ENCODE measurements at regions not wholly inside any gene's neighbourhood (a gene's known extent, or its start where the extent isn't known, plus 50 kb on each side); places are given as distances from the start of the nearest gene placed in this dataset.

- no peak for DNase-seq (ENCODE audit: low read depth)
Observed at GRCh38 chr9:86764221-86764624, 183.1 kb downstream of the GAS1 start.

GRCh38 chr9:86763791-86764190, 183.5 kb downstream of the GAS1 start:
- DNase-seq (ENCODE audit: low read depth): no peak

- no peak for DNase-seq (ENCODE audit: low read depth)
Observed at GRCh38 chr9:86757382-86757720, 190.0 kb downstream of the GAS1 start.

GRCh38 chr9:86756576-86757381, 190.5 kb downstream of the GAS1 start:
- DNase-seq (ENCODE audit: low read depth): no peak

GRCh38 chr9:86755561-86755941, 191.8 kb downstream of the GAS1 start:
- DNase-seq (ENCODE audit: low read depth): no peak

GRCh38 chr9:86754581-86755560, 192.4 kb downstream of the GAS1 start:
- DNase-seq (ENCODE audit: low read depth): no peak

GRCh38 chr9:86753836-86754235, 193.5 kb downstream of the GAS1 start:
- DNase-seq (ENCODE audit: low read depth): no peak

- no peak for DNase-seq (ENCODE audit: low read depth)
Observed at GRCh38 chr9:86752733-86753132, 194.6 kb downstream of the GAS1 start.

- no peak for DNase-seq (ENCODE audit: low read depth)
Observed at GRCh38 chr9:86751956-86752355, 195.3 kb downstream of the GAS1 start.

GRCh38 chr9:86751207-86751606, 196.1 kb downstream of the GAS1 start:
- DNase-seq (ENCODE audit: low read depth): no peak

GRCh38 chr9:86749894-86750255, 197.4 kb downstream of the GAS1 start:
- peak; percentile 68 for DNase-seq (ENCODE audit: low read depth)

- no peak for DNase-seq (ENCODE audit: low read depth)
Observed at GRCh38 chr9:86749161-86749893, 198.0 kb downstream of the GAS1 start.

GRCh38 chr9:86747711-86748110, 199.6 kb downstream of the GAS1 start:
- no peak for DNase-seq (ENCODE audit: low read depth)

- peak; percentile 90 for DNase-seq (ENCODE audit: low read depth)
Observed at GRCh38 chr9:86741311-86742208, 205.7 kb downstream of the GAS1 start.

- DNase-seq (ENCODE audit: low read depth): no peak
Observed at GRCh38 chr9:86735772-86736458, 211.4 kb downstream of the GAS1 start.

GRCh38 chr9:86734771-86735170, 212.5 kb downstream of the GAS1 start:
- peak; percentile 38 for DNase-seq (ENCODE audit: low read depth)

- no peak for DNase-seq (ENCODE audit: low read depth)
Observed at GRCh38 chr9:86733929-86734328, 213.4 kb downstream of the GAS1 start.

GRCh38 chr9:86732514-86733171, 214.7 kb downstream of the GAS1 start:
- peak; percentile 95 for DNase-seq (ENCODE audit: low read depth)

GRCh38 chr9:86731511-86732063, 215.7 kb downstream of the GAS1 start:
- DNase-seq (ENCODE audit: low read depth): peak; percentile 68
